HT1080 (cell line): ENCODE measurements at regions not wholly inside any gene's neighbourhood (a gene's known extent, or its start where the extent isn't known, plus 50 kb on each side); places are given as distances from the start of the nearest gene placed in this dataset. TPM values are rescaled to one million over a fixed set of nuclear protein-coding genes. Genes with fewer than 3 reads are reported as not detected.

ENCODE experiments used
- DNase-seq: peaks from one replicate; pipeline ENCODE4 v3.0.0-alpha.2; 2015; ENCODE audit warnings: low read depth
- small RNA-seq: library from RNA; depleted of rRNA; stranded (forward); fragments of <200 nt; gene quantifications from one replicate; pipeline ENCODE3, GENCODE V24; 2014

DNA sequence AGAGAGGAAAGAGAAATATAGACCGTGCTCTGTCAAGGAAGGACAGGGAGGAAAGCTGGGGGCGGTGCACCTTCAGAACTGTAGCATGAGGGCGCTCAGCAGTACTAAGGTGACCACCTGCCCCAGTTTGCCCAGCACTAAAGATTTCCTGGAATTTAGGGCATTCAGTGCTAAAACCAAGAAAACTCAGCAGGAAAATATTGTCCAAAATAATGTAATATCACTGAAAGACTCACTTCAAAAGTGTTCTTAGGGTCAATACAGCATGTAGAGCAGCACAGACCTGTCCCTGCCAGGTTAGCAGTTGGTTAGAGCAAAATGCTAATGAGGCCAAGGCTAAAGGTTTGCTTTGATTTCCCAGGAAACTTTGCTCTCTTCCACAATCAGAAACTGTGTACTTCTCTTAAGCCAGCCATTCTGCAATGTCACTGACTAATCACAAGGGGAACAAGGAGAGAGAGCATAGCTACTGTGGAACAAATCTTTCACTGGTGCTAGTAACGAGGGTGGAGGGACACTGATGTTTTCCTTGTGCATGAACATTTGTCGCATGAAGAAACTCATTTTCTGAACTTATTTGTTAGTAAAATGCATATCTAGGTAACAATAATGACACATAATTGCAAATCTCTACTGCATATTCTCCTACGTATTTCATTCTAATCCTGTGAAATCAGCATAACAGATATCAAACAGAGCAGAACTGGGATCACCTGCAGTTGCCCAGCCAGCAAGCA lies 53.0 kb upstream of the GRAMD2B start:
- DNase-seq: no peak

DNA sequence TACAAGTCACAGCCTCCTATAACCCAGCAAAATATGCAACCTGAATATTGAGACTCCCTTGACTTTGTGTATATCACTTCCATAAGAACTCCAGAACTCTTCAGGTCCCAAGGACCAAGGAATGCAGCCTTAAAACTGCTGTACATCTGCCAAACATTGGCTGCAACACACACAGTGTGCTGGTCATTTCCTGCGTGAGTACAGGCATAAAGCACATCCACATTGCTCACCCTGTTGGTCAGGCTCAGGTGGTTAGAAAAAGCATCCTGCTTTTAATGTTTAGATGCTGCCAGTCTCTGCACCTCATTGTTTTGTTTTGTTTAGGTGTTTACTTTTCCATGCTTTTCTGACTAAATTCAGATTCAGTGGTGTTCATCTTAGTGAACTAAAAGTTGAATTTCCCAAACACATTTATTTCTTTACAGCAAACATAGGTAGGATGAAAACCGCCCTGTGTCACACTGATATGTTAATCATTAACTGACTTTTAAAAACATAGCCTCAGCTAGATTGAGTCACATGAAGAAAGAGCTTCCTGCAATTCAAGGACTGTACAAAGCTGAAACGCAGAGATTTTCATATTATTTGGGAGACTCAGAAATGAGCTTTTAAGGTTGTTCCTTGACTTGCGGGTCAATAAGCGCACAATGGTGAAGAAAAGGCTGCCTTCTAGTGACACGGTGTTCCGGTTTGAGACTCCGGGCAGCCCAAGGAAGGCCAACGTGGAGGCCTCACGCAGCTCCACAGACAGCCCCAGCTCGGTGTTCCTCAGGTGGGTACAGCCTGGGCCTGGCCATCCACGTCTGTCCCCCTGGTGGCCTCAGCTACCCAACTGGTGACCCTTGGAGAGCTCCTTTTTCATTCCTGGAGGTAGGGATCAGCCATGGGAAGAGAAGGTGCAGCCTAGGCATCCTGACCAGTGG lies 52.2 kb upstream of the GRAMD2B start:
- peak; percentile 62 for DNase-seq

DNA sequence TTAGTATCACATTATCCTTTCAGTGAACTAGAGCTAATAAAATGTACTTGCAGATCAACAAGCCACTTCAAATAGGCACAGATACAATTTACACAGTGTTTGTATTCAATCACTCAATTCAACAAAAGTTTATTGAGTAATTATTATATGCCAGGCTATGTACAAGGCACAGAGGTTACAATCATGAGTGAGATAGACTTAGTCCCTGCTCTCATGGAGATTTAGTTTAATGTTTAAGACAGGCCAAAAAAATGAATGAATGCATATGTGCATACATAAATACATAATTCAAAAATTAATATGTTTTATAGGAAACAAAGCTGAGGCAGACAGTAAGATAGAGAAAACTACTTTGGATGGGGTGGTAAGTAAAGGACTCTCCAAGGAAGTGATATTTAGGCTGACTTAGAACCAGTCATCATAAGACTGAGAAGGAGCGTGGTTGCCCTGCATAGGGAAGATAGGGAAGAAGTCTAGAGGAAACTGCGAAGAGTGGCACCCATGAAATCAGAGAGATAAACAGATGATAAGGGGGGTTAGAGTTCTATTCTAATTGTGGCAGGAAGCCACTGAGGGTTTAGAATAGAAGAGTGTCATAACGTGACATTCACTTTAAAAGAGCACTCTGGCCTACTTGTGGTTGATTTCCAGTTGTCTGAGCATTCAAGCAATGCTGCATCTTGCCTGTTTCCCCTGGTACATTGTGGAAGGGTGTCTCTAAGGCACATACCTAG lies 49.7 kb upstream of the GRAMD2B start:
- DNase-seq: no peak

Small RNA genes in the stretch of these regions (small RNA-seq; reads per million reads assigned to genes)
- not detected for gene HMGB1P22
- gene RN7SKP117: not detected
